Mammary epithelial cell (primary cell): ENCODE measurements at regions not wholly inside any gene's neighbourhood (a gene's known extent, or its start where the extent isn't known, plus 50 kb on each side); places are given as distances from the start of the nearest gene placed in this dataset.
"Not testable (repeated sequence)": the region's sequence is repeated elsewhere in the genome, so short reads cannot be mapped to it uniquely, and the experiment has no call there.

ENCODE experiments used
- EZH2 ChIP-seq: IDR thresholded peaks from 2 replicates; pipeline ENCODE4 v1.6.1; 2012; ENCODE audit warnings: low read length, inconsistent platforms, borderline replicate concordance
- TF ChIP-seq, protein P1 (sequence below), 2 donors: IDR thresholded peaks in 1 of 2; conservative IDR thresholded peaks in 1 of 2; 2 replicates each; pipeline ENCODE4 v1.5.1; 2011 to 2012; ENCODE audit warnings: inconsistent platforms in 2 of 2, low read length in 2 of 2, mild to moderate bottlenecking in 2 of 2, control low read depth in 1 of 2, low read depth in 1 of 2; ENCODE audit not compliant: insufficient read depth in 1 of 2; ENCODE audit errors: extremely low read depth in 1 of 2

DNA sequence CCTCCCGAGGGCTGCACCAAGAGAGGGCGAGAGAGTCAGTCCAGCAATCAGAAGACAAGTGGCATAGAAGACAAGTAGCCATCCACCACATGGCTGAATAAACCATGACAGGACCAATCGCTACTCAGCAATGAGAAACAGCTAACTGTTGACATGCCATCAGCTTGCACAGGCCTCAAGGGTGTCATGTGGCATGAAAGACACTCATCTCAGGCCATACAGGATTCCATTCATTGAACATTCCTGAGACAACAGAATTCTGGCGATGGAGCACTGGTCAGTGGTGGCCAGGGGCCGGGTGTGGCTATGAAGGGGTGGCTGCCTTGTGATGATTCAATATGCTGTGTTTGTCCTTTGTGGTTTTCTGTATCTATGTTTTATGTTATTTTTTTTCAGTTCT lies 182.0 kb downstream of the ADRA2C start:
- TF ChIP-seq, protein P1, sequence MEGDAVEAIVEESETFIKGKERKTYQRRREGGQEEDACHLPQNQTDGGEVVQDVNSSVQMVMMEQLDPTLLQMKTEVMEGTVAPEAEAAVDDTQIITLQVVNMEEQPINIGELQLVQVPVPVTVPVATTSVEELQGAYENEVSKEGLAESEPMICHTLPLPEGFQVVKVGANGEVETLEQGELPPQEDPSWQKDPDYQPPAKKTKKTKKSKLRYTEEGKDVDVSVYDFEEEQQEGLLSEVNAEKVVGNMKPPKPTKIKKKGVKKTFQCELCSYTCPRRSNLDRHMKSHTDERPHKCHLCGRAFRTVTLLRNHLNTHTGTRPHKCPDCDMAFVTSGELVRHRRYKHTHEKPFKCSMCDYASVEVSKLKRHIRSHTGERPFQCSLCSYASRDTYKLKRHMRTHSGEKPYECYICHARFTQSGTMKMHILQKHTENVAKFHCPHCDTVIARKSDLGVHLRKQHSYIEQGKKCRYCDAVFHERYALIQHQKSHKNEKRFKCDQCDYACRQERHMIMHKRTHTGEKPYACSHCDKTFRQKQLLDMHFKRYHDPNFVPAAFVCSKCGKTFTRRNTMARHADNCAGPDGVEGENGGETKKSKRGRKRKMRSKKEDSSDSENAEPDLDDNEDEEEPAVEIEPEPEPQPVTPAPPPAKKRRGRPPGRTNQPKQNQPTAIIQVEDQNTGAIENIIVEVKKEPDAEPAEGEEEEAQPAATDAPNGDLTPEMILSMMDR (conservative IDR thresholded peaks at IDR 0.05 in 1 of 2, IDR thresholded peaks at IDR 0.05 in 1 of 2; ENCODE audit: extremely low read depth in 1 of 2, insufficient read depth in 1 of 2, low read depth in 1 of 2, low read length in 2 of 2): not testable (repeated sequence)
- TF ChIP-seq EZH2: not testable (repeated sequence)
